Endothelial cell of umbilical vein (primary cell): ENCODE measurements at regions not wholly inside any gene's neighbourhood (a gene's known extent, or its start where the extent isn't known, plus 50 kb on each side); places are given as distances from the start of the nearest gene placed in this dataset.

Experiments used
- BruUV-seq: library from RNA; stranded (reverse); fragments of 400-500 nt; replicated peaks from 2 replicates; lab custom pipeline; 2021; lab: Mats Ljungman, UMichigan
- CTCF ChIA-PET: fragments of 300-600, 350-600 bp; sonication (Branson Sonifier 250); formaldehyde crosslinking; loops from one replicate; lab custom pipeline; 2021; ENCODE audit warnings: antibody characterized with exemption, inconsistent platforms; lab: Charles Lee
- POLR2A ChIA-PET: fragments of 300-600, 350-600 bp; sonication (Branson Sonifier 250); formaldehyde crosslinking; loops from one replicate; lab custom pipeline; 2021; ENCODE audit warnings: antibody characterized with exemption, inconsistent platforms; lab: Charles Lee
- DNase-seq: peaks from one replicate; pipeline ENCODE4 v3.0.0-alpha.2; 2011; ENCODE audit warnings: low read depth, low spot score
- FAIRE-seq: peaks from 2 replicates; lab custom pipeline; 2011; peaks lifted over from hg19 to GRCh38; lab: Jason Lieb, UNC
- H2AFZ ChIP-seq: 2 replicates; pipeline ENCODE4 v1.6.0; 2012; ENCODE audit warnings: low read depth, low read length, control low read depth, inconsistent platforms
- H3K27ac ChIP-seq: 2 replicates; pipeline ENCODE4 v1.5.1; 2011; ENCODE audit warnings: low read depth, mild to moderate bottlenecking, control low read depth, low read length, moderate library complexity; ENCODE audit not compliant: insufficient read depth
- H3K27me3 ChIP-seq, 2 experiments: 2 replicates each; pipeline versions ENCODE4 v1.6.0 to v1.6.1; 2011; ENCODE audit warnings: low read length in 2 of 2, mixed read lengths in 1 of 2; ENCODE audit not compliant: control insufficient read depth in 2 of 2, insufficient read depth in 2 of 2
- H3K36me3 ChIP-seq, 2 experiments: 2 replicates in 1 of 2; 3 replicates in 1 of 2; pipeline ENCODE4 v1.5.1; 2011; ENCODE audit warnings: low read length in 2 of 2, mild to moderate bottlenecking in 1 of 2, moderate library complexity in 1 of 2; ENCODE audit not compliant: control insufficient read depth in 2 of 2, insufficient read depth in 2 of 2; ENCODE audit errors: extremely low read depth in 1 of 2
- H3K4me1 ChIP-seq: 3 replicates; pipeline ENCODE4 v1.5.1; 2011; ENCODE audit warnings: mild to moderate bottlenecking, low read length; ENCODE audit not compliant: control insufficient read depth, insufficient read depth; ENCODE audit errors: extremely low read depth
- H3K4me2 ChIP-seq: 2 replicates; pipeline ENCODE4 v1.6.1; 2011; ENCODE audit warnings: low read length, control low read depth, mixed read lengths; ENCODE audit not compliant: insufficient read depth
- H3K4me3 ChIP-seq, 3 experiments: fragments of 200-600 bp in 1 of 3; sonication (generic), shearing (Covaris generic) in 1 of 3; replicated peaks in 1 of 3; 2 replicates each; pipeline ENCODE4 v1.5.1; 2011 to 2016; ENCODE audit warnings: control low read depth in 3 of 3, low read length in 3 of 3, mild to moderate bottlenecking in 2 of 3, inconsistent platforms in 1 of 3, low read depth in 1 of 3, moderate library complexity in 1 of 3; ENCODE audit not compliant: insufficient read depth in 1 of 3
- H3K79me2 ChIP-seq: 2 replicates; pipeline ENCODE4 v1.6.0; 2012; ENCODE audit warnings: low read length, inconsistent platforms; ENCODE audit not compliant: control insufficient read depth, insufficient read depth
- H3K9ac ChIP-seq: replicated peaks from 2 replicates; pipeline ENCODE3; 2011; ENCODE audit warnings: low read length, control low read depth; ENCODE audit not compliant: insufficient read depth; ENCODE audit errors: extremely low read depth
- H3K9me1 ChIP-seq: replicated peaks from 3 replicates; pipeline ENCODE4 v1.6.0; 2011; ENCODE audit warnings: mild to moderate bottlenecking, low read length; ENCODE audit not compliant: control insufficient read depth, insufficient read depth; ENCODE audit errors: extremely low read depth
- H3K9me3 ChIP-seq: replicated peaks from 2 replicates; pipeline ENCODE4 v1.5.1; 2012; ENCODE audit warnings: low read length, inconsistent platforms; ENCODE audit not compliant: control insufficient read depth, insufficient read depth
- H4K20me1 ChIP-seq: replicated peaks from 2 replicates; pipeline ENCODE3; 2011; ENCODE audit warnings: mild to moderate bottlenecking, low read length; ENCODE audit not compliant: control insufficient read depth, insufficient read depth; ENCODE audit errors: extremely low read depth
- EZH2 ChIP-seq: IDR thresholded peaks from 2 replicates; pipeline ENCODE4 v1.6.1; 2012; ENCODE audit warnings: borderline replicate concordance, low read depth, mild to moderate bottlenecking, moderate library complexity, low read length, inconsistent platforms; ENCODE audit not compliant: severe bottlenecking
- FOS ChIP-seq: IDR thresholded peaks from 2 replicates; pipeline ENCODE4 v1.6.1; 2011; ENCODE audit warnings: mild to moderate bottlenecking, low read length, moderate library complexity, borderline replicate concordance; ENCODE audit not compliant: insufficient read depth
- GATA2 ChIP-seq: IDR thresholded peaks from 2 replicates; pipeline ENCODE4 v1.7.0; 2011; ENCODE audit warnings: low read depth, mild to moderate bottlenecking, moderate library complexity, mixed read lengths, low read length; ENCODE audit not compliant: insufficient read length, insufficient read depth
- JUN ChIP-seq: IDR thresholded peaks from 2 replicates; pipeline ENCODE4 v1.6.1; 2011; ENCODE audit warnings: borderline replicate concordance, low read depth; ENCODE audit not compliant: insufficient read length, insufficient read depth
- MAX ChIP-seq: IDR thresholded peaks from 2 replicates; pipeline ENCODE4 v1.6.1; 2011; ENCODE audit not compliant: insufficient read depth, insufficient read length
- MYC ChIP-seq: IDR thresholded peaks from one replicate; pipeline ENCODE4 v1.6.1; 2011; ENCODE audit warnings: mild to moderate bottlenecking, low read depth, low read length
- POLR2A ChIP-seq: IDR thresholded peaks from 2 replicates; pipeline ENCODE4 v1.6.1; 2012; ENCODE audit warnings: low read depth, mild to moderate bottlenecking, control low read depth, low read length
- POLR2AphosphoS5 ChIP-seq: IDR thresholded peaks from 2 replicates; pipeline ENCODE4 v1.6.1; 2012; ENCODE audit warnings: low read depth, mild to moderate bottlenecking, control low read depth, low read length, moderate library complexity; ENCODE audit not compliant: insufficient read depth
- dilution Hi-C: fragments of 300-500 bp; cut with MboI; formaldehyde crosslinking; loops from one replicate; pipeline ENCODE4 v1.15.0; 2019; ENCODE audit warnings: low sequenced_read_pairs; ENCODE audit not compliant: extremely low pct_ligation_motif_present
- intact Hi-C: fragments of 100-400 bp; cut with micrococcal nuclease; formaldehyde crosslinking; loops from one replicate; pipeline ENCODE4 v1.10.0; 2022

- no peak overlapping the region for H3K4me3 ChIP-seq
- H3K36me3 ChIP-seq, result no peaks in the 10 kb centered on the region
- intact Hi-C loops (no loop called here), dilution Hi-C loops (no loop called here)
- H3K27me3 ChIP-seq, result no peaks in the 10 kb centered on the region
- no peaks in the 10 kb centered on the region for H3K9me3 ChIP-seq
- H3K27ac ChIP-seq, result no peak overlapping the region
- DNase-seq, result no peak
- H3K4me2 ChIP-seq, result no peak overlapping the region
- no TSS peak for BruUV-seq
- no peak overlapping the region for H3K9ac ChIP-seq
- POLR2A ChIA-PET, result no interaction called here
- no peaks in the 10 kb centered on the region for H3K4me1 ChIP-seq
- H3K9me1 ChIP-seq, result no peaks in the 10 kb centered on the region
- no peak for FAIRE-seq
- CTCF ChIA-PET, result interaction anchor here (1.2 kb wide), 1 partner anchor 36 kb away, joined by 3 read pairs; no protein-coding TSS in a partner anchor
- no peak overlapping the region for H2AFZ ChIP-seq
- H4K20me1 ChIP-seq, result no peaks in the 10 kb centered on the region
- no peak for TF ChIP-seq EZH2
- TF ChIP-seq MAX, result no peak
- no peak for TF ChIP-seq MYC
- no peak for TF ChIP-seq FOS
- no peak for TF ChIP-seq GATA2
- no peak for TF ChIP-seq POLR2AphosphoS5
- no peak for TF ChIP-seq POLR2A
- no peak for TF ChIP-seq JUN
- no peaks in the 10 kb centered on the region for H3K79me2 ChIP-seq
These were observed 78.2 kb downstream of the GPX5 start for GRCh38 chr6:28603891-28604290.
